ENCODE measurements at regions not wholly inside any gene's neighbourhood (a gene's known extent, or its start where the extent isn't known, plus 50 kb on each side); places are given as distances from the start of the nearest gene placed in this dataset.

- TF ChIP-seq, protein P1, sequence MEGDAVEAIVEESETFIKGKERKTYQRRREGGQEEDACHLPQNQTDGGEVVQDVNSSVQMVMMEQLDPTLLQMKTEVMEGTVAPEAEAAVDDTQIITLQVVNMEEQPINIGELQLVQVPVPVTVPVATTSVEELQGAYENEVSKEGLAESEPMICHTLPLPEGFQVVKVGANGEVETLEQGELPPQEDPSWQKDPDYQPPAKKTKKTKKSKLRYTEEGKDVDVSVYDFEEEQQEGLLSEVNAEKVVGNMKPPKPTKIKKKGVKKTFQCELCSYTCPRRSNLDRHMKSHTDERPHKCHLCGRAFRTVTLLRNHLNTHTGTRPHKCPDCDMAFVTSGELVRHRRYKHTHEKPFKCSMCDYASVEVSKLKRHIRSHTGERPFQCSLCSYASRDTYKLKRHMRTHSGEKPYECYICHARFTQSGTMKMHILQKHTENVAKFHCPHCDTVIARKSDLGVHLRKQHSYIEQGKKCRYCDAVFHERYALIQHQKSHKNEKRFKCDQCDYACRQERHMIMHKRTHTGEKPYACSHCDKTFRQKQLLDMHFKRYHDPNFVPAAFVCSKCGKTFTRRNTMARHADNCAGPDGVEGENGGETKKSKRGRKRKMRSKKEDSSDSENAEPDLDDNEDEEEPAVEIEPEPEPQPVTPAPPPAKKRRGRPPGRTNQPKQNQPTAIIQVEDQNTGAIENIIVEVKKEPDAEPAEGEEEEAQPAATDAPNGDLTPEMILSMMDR (IDR thresholded peaks at IDR 0.05) = no peak
- no peak for TF ChIP-seq POLR2A (IDR thresholded peaks at IDR 0.05)
These were observed 129.1 kb upstream of the WDR75 start for GRCh38 chr2:189312211-189312610.
